ENCODE measurements at regions not wholly inside any gene's neighbourhood (a gene's known extent, or its start where the extent isn't known, plus 50 kb on each side); places are given as distances from the start of the nearest gene placed in this dataset.
"Not testable (repeated sequence)": the region's sequence is repeated elsewhere in the genome, so short reads cannot be mapped to it uniquely, and the experiment has no call there.

- peaks cover 14 to 26% of the 10 kb centered on the region in 2 donors for H3K27me3 Mint-ChIP-seq
- DNase-seq (no peak), ATAC-seq (replicated peaks) (no peak)
- H3K27ac Mint-ChIP-seq = no peak overlapping the region
- H3K4me3 Mint-ChIP-seq = no peak overlapping the region
- H3K4me1 Mint-ChIP-seq = no peaks in the 10 kb centered on the region
- no peaks in the 10 kb centered on the region for H3K36me3 Mint-ChIP-seq
- H3K9me3 Mint-ChIP-seq = no peaks in the 10 kb centered on the region
Measured at GRCh38 chr2:20499387-20499786, 52.5 kb downstream of the RHOB start.

GRCh38 chr2:20501974-20502373 is 55.1 kb downstream of the RHOB start:
- no peak overlapping the region for H3K27ac Mint-ChIP-seq
- DNase-seq (no peak), ATAC-seq (replicated peaks) (no peak)
- H3K4me3 Mint-ChIP-seq = no peak overlapping the region
- H3K27me3 Mint-ChIP-seq = peaks cover 14 to 23% of the 10 kb centered on the region in 2 donors
- H3K36me3 Mint-ChIP-seq = no peaks in the 10 kb centered on the region
- no peaks in the 10 kb centered on the region for H3K9me3 Mint-ChIP-seq
- H3K4me1 Mint-ChIP-seq = peaks cover 5 to 6% of the 10 kb centered on the region in 2 donors

GRCh38 chr2:20502496-20502895 is 55.6 kb downstream of the RHOB start:
- H3K27ac Mint-ChIP-seq; H3K9me3 Mint-ChIP-seq; DNase-seq; ATAC-seq (replicated peaks); H3K36me3 Mint-ChIP-seq; H3K4me1 Mint-ChIP-seq; H3K4me3 Mint-ChIP-seq: not testable (repeated sequence)
- peaks cover 14 to 18% of the 10 kb centered on the region in 2 donors for H3K27me3 Mint-ChIP-seq

GRCh38 chr2:20504174-20504573 is 57.3 kb downstream of the RHOB start:
- Mint-ChIP-seq H3K4me3 (no peak overlapping the region), H3K27me3 (peaks cover 14 to 18% of the 10 kb centered on the region in 2 donors), H3K27ac (no peak overlapping the region), H3K4me1 (peaks cover 6 to 7% of the 10 kb centered on the region in 2 donors), H3K9me3 (no peaks in the 10 kb centered on the region), H3K36me3 (no peaks in the 10 kb centered on the region)
- peak; percentile 49 to 56 for ATAC-seq (replicated peaks)
- no peak for DNase-seq

- ATAC-seq (replicated peaks) = no peak
- Mint-ChIP-seq H3K27me3 (peaks cover 0 to 10% of the 10 kb centered on the region in 2 donors), H3K4me3 (no peak overlapping the region), H3K9me3 (no peaks in the 10 kb centered on the region), H3K27ac (peak overlapping the region; percentile 81), H3K4me1 (peaks cover 6 to 7% of the 10 kb centered on the region in 2 donors), H3K36me3 (no peaks in the 10 kb centered on the region)
- DNase-seq = no peak
Measured at GRCh38 chr2:20506201-20506685, 59.4 kb downstream of the RHOB start.

- H3K36me3 Mint-ChIP-seq = no peaks in the 10 kb centered on the region
- peaks cover 6 to 7% of the 10 kb centered on the region in 2 donors for H3K4me1 Mint-ChIP-seq
- peak overlapping the region; percentile 81 for H3K27ac Mint-ChIP-seq
- H3K4me3 Mint-ChIP-seq = no peak overlapping the region
- ATAC-seq (replicated peaks) (peak; percentile 95 to 97), DNase-seq (peak; percentile 39)
- peaks cover 0 to 14% of the 10 kb centered on the region in 2 donors for H3K27me3 Mint-ChIP-seq
- H3K9me3 Mint-ChIP-seq = no peaks in the 10 kb centered on the region
Measured at GRCh38 chr2:20507166-20507692, 60.4 kb downstream of the RHOB start.

GRCh38 chr2:20507711-20508110 is 60.8 kb downstream of the RHOB start:
- H3K36me3 Mint-ChIP-seq = no peaks in the 10 kb centered on the region

GRCh38 chr2:20509301-20509769 is 62.5 kb downstream of the RHOB start:
- no peak for DNase-seq
- no peaks in the 10 kb centered on the region for H3K9me3 Mint-ChIP-seq
- ATAC-seq (replicated peaks) = no peak
- H3K4me1 Mint-ChIP-seq = peaks cover 6 to 7% of the 10 kb centered on the region in 2 donors
- no peak overlapping the region for H3K27ac Mint-ChIP-seq
- H3K4me3 Mint-ChIP-seq = no peak overlapping the region
- H3K27me3 Mint-ChIP-seq = peaks cover 0 to 21% of the 10 kb centered on the region in 2 donors
- H3K36me3 Mint-ChIP-seq = peaks cover 0 to under 1% of the 10 kb centered on the region in 2 donors

More at GRCh38 chr2:20507711-20508110, 60.8 kb downstream of the RHOB start:
- Mint-ChIP-seq H3K9me3 (no peaks in the 10 kb centered on the region), H3K4me3 (no peak overlapping the region), H3K27me3 (peaks cover 0 to 11% of the 10 kb centered on the region in 2 donors), H3K27ac (peak overlapping the region; percentile 5), H3K4me1 (peaks cover 6 to 7% of the 10 kb centered on the region in 2 donors)
- ATAC-seq (replicated peaks) (no peak), DNase-seq (no peak)

GRCh38 chr2:20509770-20510490 is 63.1 kb downstream of the RHOB start:
- ATAC-seq (replicated peaks) = no peak
- Mint-ChIP-seq H3K27ac (no peak overlapping the region), H3K4me1 (peaks cover 6 to 7% of the 10 kb centered on the region in 2 donors), H3K4me3 (no peak overlapping the region), H3K27me3 (peaks cover 6 to 25% of the 10 kb centered on the region in 2 donors), H3K36me3 (peaks cover 1 to 4% of the 10 kb centered on the region in 2 donors), H3K9me3 (peaks cover 1 to 3% of the 10 kb centered on the region in 2 donors)
- no peak for DNase-seq

- Mint-ChIP-seq H3K9me3 (peaks cover 7 to 8% of the 10 kb centered on the region in 2 donors), H3K4me3 (no peak overlapping the region), H3K36me3 (peaks cover 5 to 10% of the 10 kb centered on the region in 2 donors), H3K27me3 (peaks cover 13 to 30% of the 10 kb centered on the region in 2 donors), H3K27ac (no peak overlapping the region), H3K4me1 (peaks cover 6 to 7% of the 10 kb centered on the region in 2 donors)
- ATAC-seq (replicated peaks) = no peak
- no peak for DNase-seq
Measured at GRCh38 chr2:20511130-20511529, 64.3 kb downstream of the RHOB start.

- peaks cover 13 to 30% of the 10 kb centered on the region in 2 donors for H3K27me3 Mint-ChIP-seq
- DNase-seq = no peak
- peaks cover 5 to 10% of the 10 kb centered on the region in 2 donors for H3K36me3 Mint-ChIP-seq
- H3K27ac Mint-ChIP-seq = no peak overlapping the region
- H3K9me3 Mint-ChIP-seq = peaks cover 7 to 8% of the 10 kb centered on the region in 2 donors
- no peak overlapping the region for H3K4me3 Mint-ChIP-seq
- ATAC-seq (replicated peaks) = no peak
- peaks cover 0 to 3% of the 10 kb centered on the region in 2 donors for H3K4me1 Mint-ChIP-seq
Measured at GRCh38 chr2:20512061-20512605, 65.3 kb downstream of the RHOB start.

GRCh38 chr2:20513946-20514345 is 67.1 kb downstream of the RHOB start:
- Mint-ChIP-seq H3K4me3 (no peak overlapping the region), H3K27me3 (peaks cover 13 to 29% of the 10 kb centered on the region in 2 donors), H3K36me3 (peaks cover 5 to 13% of the 10 kb centered on the region in 2 donors), H3K9me3 (peaks cover 7 to 8% of the 10 kb centered on the region in 2 donors), H3K4me1 (peaks cover 0 to 6% of the 10 kb centered on the region in 2 donors), H3K27ac (no peak overlapping the region)
- ATAC-seq (replicated peaks) (no peak), DNase-seq (no peak)

GRCh38 chr2:20514596-20515269 is 67.9 kb downstream of the RHOB start:
- H3K4me1 Mint-ChIP-seq = peaks cover 0 to 6% of the 10 kb centered on the region in 2 donors
- no peak overlapping the region for H3K27ac Mint-ChIP-seq
- peaks cover 13 to 26% of the 10 kb centered on the region in 2 donors for H3K27me3 Mint-ChIP-seq
- DNase-seq = no peak
- H3K36me3 Mint-ChIP-seq = peaks cover 5 to 13% of the 10 kb centered on the region in 2 donors
- no peak for ATAC-seq (replicated peaks)
- no peak overlapping the region for H3K4me3 Mint-ChIP-seq
- H3K9me3 Mint-ChIP-seq = peaks cover 7 to 8% of the 10 kb centered on the region in 2 donors

Data from stimulated activated naive B cell treated with anti-CD40 and anti-IgM and Interleukin-4, amounts not matched to agents 10 μg/mL and 1 μg/mL and 100 μg/mL, for 72 hours (primary cell).